HG03066 (cell line): ENCODE measurements at regions not wholly inside any gene's neighbourhood (a gene's known extent, or its start where the extent isn't known, plus 50 kb on each side); places are given as distances from the start of the nearest gene placed in this dataset.

Experiments
- ATAC-seq: cut with Tn5 transposase; IDR thresholded peaks from one replicate; pipeline ENCODE4 v1.9.1; 2021; ENCODE audit warnings: low read depth; ENCODE audit not compliant: unreplicated experiment

DNA sequence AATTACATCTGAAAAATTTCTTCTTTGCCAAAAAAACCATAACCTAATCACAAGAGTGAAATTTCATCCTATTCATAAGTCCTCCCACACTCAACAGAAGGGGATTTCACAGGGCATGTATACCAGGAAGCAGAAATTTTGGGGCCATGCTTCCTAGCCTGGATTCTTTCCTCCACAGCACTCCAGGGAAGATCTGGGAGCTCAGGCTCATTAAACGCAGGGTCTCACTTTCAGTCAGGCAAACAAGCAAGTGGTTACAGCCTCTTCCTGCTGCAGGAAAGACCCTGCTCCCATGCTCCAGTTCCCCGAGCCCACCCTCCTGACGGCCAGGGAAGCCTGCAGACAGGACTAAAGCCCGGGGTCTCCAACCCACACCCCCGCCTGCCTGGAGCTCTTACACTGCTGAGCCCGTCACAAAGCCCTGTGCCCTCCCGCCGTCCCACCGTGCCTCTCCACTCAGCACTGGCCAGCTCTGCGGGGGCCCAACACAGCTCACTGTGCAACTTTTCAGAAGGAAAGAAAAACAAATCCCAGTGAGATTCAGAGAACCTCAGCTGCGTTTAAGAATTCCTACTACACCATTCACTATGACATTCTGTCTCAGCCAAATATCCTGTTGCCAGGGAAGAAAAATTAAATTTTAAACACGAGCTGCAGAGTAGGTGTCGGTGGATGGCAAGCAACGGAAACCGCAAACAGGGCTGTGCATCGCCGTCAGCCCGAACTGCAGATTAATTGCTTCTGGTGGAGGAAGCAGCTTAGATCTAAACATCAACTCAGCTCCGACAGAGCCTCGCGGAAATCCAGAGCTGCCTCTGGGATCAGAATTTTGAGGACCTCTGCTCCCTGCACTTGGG is 106.7 kb upstream of the SFSWAP start:
- ATAC-seq, result no peak

DNA sequence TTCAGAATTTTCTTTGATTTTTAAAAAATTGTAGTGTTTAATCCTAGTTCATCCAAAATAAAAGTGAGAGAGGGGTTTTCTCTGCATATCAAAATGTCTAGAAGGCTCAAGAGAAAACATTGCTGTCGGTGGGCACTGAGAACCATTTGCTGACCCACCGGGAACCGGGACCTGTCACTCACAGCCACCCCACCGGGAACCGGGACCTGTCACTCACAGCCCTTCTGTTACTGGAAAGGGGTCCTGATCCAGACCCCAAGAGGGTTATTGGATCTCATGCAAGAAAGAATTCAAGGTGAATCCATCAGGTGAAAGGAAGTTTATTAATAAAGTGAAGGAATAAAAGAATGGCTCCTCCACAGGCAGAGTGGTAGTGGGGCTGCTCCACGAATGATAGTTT is 106.0 kb upstream of the SFSWAP start:
- ATAC-seq, result no peak

DNA sequence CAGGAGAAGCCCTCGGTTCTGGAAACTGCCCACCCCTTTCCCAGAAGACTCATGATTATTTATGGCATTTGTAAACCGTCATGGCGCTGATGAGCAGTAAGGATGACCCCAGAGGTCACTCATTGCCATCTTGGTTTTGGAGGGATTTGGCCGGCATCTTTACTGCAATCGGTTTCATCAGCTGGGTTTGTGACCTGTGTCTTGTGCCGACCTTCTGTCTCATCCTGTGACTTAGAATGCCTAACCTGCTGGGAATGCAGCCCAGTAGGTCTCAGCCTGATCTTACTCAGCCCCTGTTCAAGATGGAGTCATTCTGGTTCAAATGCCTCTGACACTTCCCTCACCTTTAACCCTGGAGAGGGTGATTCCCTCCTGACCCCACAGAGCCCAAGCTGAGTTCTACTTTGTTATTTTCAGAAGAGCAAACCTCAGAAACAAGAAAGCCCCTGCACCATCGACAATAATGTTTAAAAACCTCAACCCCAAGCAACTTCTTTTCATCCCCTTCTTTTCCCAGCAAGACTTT is 105.5 kb upstream of the SFSWAP start:
- ATAC-seq, result no peak

DNA sequence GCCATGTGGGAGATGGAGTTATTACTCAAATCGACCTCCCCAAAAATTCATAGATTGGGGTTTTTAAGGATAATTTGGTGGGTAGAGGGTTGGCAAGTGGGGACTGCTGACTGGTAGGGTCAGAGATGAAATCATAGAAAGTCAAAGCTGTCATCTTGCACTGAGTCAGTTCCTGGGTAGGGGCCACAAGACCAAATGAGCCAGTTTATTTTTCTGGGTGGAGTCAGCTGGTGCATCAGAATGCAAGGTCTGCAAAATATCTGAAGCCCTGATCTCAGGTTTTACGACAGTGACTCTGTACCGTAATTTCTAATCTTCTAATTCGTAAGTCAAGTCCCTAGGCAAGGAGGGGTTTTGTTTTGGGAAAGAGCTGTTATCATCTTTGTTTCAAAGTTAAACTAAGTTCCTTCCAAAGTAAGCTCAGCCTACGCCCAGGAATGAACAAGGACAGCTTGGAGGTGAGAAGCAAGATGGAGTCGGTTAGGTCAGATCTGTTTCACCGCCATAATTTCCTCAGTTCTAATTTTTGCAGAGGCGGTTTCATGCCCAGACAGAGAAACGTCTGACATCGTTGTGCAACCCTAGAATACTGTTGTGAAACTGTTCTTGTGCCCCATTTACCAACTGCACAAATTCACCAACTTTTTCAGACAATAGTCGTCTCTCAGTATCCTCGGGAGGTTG is 104.5 kb upstream of the SFSWAP start:
- ATAC-seq, result no peak

DNA sequence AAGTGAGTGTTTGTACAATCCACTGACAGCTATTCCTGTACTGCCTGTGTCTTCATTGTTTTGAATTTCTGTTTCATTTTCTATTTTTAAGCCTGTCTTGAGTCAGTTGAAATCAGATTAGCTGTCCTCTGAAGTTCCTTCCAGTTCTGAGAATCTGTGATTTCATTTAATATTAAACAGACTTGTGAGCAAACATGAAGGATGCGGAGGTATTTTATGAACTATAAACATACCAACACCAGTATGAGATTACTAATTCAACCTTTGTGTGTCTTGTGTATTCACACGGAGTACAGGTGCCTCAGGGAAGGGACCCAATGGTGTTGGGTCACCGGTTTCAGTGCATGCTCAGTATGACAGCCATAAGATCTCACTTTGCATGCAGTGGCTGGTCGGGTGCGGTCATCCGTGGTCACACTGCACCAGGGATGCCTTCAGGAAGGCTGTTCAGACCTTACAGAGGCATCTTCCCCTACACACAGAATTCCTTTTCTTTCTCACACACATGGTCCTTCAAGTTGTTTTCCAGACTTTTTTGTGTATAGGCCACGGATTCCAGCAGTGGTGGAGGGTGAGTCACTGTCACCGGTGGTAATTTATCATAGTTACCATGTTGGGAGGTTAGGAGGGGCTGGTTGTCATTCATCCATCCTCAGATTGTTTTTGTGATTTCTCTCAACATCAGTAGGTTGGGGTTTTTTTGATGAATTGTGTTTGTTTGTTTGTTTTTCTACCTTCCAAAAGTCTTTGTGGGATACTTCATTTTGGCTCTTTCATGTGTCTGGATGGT is 103.0 kb upstream of the SFSWAP start:
- peak; percentile 78 for ATAC-seq

DNA sequence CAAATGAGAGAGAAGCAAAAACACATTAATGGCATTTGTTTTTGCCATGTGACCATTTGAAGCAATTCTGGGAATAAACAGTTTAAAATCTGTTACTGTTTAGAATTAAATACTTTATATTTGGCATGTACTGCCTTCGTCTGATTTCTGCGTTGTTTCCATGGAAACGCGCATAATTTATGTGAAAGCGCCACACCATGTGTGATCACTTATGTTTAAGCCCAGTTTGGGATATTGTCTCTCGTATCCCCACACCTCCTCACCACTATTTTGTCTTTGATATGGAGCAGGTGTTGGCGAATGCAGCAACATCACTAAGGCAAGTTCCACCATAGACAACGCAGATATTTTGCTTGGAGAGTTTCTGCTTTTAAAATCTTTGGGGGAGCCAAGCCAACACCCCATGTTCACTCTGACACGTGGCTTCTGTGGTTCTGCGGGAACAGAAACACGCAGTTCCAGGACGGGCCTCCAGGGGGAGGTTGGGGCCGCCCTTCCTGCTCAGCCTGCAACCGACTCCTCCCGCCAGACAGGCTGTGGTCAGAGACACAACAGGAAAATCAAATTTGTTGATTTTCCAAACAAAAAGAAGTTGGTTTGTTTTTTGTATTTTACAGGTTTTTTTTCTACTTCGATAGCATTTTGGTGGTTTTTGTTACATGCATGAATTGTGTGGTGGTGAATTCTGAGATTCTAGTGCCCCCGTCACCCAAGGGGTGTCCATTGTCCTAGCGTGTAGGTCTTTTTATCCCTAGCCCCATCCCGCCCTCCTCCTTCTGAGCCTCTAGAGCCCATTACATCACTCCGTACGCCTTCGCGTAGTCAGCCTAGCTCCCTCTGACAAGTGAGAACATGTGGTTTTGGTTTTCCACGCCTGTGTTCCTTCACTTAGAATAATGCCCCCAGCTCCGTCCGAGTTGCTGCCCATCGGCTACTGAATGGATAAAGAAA is 101.9 kb upstream of the SFSWAP start:
- no peak for ATAC-seq

DNA sequence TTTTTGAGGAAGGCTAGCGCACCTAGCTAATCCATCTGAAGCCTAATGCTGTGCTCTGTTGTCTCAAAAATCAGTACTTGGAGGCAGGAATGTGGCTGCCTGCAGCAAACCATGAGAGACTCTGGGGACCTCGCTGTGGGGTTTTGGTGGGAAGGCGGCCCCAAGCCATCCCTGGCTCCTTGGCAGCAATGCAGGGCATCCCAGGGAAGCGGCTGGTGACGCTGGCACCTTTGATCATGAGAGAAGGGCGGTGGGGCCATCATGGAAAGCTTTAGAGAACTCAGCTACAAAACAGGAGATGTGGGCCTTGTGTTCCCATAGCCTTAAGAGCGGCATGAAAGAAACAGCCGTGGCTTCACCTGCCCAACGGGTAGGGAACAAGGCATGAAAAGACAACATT is 101.1 kb upstream of the SFSWAP start:
- no peak for ATAC-seq

DNA sequence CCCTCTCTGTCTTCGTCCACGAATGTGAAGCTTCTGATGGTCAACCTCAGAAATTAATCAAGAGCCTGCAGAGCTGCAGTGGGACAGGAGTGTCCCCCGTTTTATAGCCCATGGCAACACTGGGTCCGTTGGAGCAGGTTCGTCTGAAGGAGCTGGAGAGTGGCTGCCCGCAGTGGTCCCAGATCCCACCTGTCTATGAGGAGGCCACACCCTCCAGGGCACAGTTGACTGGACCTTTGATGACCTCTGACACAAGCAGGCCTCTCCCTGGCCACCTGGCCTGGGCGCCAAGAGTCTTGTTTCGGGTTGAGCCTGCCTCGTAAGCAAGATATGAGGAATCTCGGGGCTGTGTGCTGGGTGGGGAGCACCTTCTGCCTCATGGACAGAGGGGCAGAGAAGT is 100.7 kb upstream of the SFSWAP start:
- no peak for ATAC-seq

DNA sequence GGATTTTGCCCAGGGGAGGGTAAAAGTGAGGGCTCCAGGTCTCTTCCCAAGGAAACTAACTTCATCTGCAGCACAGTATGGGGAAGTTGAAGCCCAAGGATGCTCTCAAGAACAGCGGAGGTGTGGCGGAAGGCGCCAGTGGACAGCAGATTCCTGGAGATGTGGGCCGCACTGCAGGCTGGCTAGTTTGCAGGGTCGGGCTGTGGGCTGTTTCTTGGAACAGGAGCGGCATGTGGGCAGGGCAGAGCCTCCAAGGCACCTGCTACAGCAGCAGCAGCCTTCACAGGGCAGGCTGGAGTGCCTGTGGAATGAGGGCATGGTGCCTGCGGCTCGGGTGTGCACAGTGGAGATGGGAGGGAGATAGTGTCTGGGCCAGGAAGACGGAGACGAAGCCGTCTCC is 100.0 kb upstream of the SFSWAP start:
- ATAC-seq, result no peak

DNA sequence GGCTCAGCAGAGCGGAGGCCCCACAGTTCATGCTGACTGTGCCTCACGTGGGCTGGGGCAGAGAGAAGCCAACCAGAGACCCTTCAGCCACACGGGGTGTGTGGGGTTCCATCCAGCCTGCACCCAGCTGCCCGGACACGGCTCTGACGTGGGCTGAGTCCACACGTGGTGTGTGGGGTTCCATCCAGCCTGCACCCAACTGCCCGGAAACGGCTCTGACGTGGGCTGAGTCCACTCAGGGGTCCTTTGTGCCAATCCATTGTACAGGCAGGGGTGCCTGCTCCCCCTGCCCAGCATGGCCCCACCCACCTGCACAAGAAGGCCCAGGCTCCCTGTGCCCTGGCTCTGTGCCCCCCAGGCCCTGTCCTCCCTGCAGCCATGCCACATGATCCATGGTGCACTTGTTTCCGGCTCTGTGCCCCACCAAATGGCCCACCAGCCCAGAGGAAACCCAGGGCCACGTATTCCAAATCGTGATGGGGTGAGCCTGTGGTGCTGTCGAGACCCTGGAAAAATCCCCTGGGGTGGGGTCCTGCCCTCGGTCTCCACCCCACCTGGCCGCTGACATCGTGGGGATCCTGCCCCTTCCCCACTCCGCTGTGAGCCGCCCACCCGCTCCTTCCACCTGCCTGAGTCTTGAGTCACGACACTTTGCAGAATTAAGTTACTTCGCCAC is 99.3 kb upstream of the SFSWAP start:
- ATAC-seq, result no peak

DNA sequence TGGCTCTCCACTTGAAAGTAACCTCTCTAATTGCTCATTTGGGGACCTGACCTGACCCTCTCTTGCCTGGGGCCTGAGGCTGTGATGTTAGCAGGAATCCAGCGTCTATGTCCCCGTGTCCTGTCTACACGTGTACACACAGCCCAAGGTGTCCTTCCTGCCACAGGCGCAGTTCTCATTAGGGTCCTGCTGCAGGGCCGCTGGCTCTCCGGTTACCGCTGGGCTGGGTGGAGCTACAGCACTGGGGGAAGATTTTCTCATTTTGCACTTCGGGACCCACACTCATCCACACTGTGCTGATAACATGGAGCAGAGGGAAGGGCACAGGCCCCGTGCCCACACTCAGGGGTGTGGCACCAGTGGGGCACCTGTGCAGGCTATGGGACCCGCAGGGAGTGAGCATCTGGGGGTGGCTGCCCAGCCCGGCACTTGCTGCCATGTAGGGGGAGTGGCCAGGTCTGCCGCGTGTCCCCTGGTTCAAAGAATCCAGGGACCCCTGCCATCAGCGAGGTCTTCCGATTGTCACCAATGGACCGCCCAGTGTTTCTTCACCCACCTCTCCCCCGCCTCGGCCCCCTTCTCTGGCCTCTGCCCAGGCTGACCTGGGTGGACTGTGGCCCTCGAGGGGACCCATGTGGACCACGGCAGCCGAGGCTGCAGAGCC is 98.7 kb upstream of the SFSWAP start:
- no peak for ATAC-seq

DNA sequence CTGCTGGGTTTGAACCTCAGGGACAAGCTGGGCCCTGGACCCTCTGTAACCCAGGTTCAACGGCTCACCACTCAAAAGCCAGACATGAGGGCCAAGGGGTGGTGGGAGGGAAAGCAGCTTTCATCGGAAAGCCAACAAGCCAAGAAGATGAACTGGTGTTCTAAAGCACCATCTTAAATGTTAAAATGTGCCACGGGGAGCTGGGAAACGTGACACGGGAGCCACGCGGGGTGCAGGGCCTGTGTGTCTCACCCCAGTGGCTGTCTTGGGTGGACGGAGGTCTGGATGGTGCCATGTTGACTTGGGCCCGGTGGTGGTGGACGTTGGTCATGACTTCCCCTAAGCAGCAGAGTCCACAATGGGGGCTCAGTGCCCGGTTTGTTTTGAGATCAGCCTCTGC is 97.7 kb upstream of the SFSWAP start:
- ATAC-seq, result no peak

DNA sequence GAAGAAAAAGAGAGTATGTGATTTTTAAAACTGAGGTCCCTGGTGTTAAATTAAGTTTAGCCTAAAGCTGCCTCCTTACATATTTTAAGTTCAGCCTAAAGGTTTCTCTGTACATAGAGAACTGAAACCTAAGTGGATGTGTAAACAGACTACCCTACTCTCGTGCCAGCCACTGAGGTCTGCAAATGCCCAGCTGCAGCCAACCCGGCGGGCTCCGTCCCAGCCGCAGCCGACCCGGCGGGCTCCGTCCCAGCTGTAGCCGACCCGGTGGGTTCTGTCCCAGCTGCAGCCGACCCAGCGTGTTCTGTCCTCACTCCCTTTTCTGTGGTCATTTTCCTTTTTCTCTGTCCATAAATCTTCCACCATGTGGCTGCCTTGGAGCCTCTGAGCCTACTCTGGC is 97.2 kb upstream of the SFSWAP start:
- no peak for ATAC-seq

DNA sequence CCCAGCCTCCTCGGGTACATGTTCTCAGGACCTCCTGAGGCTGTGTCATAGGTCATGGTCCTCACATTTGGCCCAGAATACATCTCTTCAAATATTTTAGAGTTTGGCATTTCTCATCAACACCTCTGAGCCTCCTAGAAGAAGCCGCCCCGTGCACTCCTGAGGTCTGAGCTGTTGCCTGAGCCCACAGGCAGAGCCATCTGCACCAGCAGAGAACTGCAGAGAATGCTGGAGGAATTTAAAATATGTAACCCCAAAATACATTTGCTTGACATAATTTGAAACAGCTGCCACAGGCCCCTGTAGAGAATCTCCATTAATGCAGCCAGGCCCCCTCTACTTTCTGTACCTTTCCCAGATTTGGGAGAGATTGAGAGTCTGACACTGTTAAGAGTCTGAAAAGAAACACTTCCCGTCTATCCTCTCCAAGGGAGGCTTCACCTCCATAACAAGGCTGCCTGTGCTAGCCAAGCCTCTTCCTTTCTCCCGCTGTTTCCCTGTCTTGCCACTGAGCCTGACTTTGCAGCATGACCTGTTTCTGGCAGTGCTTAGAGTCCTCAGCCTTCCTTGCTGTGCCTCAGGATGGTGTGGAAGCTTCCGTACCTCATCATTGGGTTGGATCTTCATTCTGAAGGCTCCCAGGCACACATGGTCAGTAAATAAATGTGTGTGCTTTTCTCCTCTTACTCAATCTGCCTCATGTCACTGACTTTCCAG is 95.4 kb upstream of the SFSWAP start:
- no peak for ATAC-seq

DNA sequence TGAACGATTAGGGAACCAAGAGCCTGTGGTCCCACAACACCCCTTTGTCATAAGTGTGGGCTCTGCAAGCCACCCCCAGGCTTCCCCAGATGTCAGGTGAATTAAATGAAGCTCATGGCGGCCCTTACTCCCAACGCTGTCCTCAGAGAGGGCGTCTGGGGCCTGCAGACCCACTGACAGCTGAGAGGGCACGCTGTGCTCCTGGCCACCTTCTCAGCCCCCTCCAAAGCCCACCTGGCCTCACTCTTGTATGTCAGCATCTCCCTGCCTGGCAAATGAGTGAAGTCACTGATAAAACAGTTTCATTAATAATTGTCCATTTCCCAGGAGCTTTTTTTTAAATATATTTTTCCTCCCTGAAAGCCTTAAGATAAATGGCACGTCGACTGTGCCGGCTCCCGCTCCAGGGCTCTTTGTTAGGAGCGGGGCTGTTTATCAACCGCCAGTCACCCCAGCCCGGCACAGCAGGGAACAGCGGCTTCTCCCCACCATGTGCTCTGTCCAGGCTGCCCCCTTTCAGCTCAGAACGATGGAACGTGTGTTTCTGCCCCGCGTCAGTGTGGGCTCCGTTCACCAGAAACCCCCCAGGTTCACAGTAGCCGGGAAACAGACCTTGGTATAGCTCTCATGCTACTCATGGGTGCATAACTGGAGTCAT is 94.7 kb upstream of the SFSWAP start:
- no peak for ATAC-seq

DNA sequence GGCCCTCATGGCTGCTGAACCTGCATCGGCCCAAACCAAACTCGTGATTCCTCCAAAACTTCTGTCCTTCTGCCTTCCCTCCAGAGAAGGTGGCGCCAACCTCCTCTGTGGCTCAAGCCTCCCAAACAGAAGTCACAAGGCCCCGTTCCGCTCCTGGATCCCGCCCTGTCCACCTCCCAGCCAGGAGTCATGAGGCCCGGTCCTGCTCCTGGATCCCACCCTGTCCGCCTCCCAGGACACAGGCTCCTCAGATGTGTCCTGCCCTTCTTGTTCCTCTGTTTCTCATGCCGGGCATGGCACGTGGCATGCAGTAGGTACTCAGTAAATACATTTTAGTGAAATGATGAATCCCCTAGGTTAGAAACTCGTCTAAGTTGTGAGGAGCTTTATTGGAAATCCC is 94.2 kb upstream of the SFSWAP start:
- no peak for ATAC-seq

DNA sequence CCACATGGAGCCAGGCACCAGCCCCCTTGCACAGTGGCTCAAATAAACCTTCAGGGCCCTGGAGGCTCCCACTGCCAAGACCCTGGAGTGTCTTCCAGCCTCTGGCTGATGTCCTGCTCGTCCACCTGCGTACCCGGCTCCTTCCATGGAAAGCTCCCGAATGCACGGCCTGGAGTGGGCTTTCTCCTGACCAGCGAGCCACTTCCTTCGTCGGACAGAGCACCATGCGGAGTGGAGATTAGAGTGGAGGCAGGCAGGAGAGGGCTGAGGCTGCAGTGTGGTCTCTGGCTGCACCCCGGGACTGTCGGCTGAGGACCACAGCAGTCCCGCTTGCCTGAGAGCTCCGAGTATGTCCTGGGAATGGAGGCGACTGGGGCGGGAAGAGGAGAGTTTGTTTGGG is 93.7 kb upstream of the SFSWAP start:
- no peak for ATAC-seq
